GM19023 (cell line): ENCODE measurements at regions not wholly inside any gene's neighbourhood (a gene's known extent, or its start where the extent isn't known, plus 50 kb on each side); places are given as distances from the start of the nearest gene placed in this dataset.
"Not testable (repeated sequence)": the region's sequence is repeated elsewhere in the genome, so short reads cannot be mapped to it uniquely, and the experiment has no call there.

Experiments used
- ATAC-seq: cut with Tn5 transposase; IDR thresholded peaks from one replicate; pipeline ENCODE4 v1.9.1; 2021; ENCODE audit warnings: mild to moderate bottlenecking, moderate library complexity; ENCODE audit not compliant: unreplicated experiment

- ATAC-seq, result no peak
These were observed 98.4 kb upstream of the FRMD4A start for GRCh38 chr10:14429043-14429700.

GRCh38 chr10:14425034-14425433 is 94.3 kb upstream of the FRMD4A start:
- ATAC-seq, result no peak

- no peak for ATAC-seq
These were observed 92.5 kb upstream of the FRMD4A start for GRCh38 chr10:14423111-14423744.

- no peak for ATAC-seq
These were observed 91.7 kb upstream of the FRMD4A start for GRCh38 chr10:14422431-14422830.

GRCh38 chr10:14421941-14422340 is 91.2 kb upstream of the FRMD4A start:
- ATAC-seq, result no peak

- ATAC-seq, result not testable (repeated sequence)
These were observed 86.6 kb upstream of the FRMD4A start for GRCh38 chr10:14417336-14417735.

- ATAC-seq, result no peak
These were observed 85.6 kb upstream of the FRMD4A start for GRCh38 chr10:14416308-14416700.

- ATAC-seq, result no peak
These were observed 85.1 kb upstream of the FRMD4A start for GRCh38 chr10:14415676-14416307.

DNA sequence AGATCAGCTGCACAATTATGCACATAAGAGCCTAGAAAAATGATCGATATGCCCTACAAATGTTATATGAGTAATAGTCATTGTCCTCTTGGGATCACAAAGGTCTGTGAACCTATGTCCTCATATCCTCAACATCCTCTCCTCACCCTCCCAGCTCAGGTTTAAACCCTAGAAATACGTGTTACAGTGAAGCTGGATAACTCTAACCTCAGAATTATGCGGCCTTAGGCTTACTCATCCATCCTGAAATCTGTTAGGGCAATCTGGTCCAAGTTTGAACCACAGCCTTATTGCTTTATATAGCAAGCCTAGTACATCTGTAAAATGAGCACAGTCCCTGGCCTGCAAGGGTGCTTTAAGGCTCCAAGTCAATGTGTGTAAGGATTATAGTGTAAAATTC is 84.2 kb upstream of the FRMD4A start:
- no peak for ATAC-seq

- no peak for ATAC-seq
These were observed 82.8 kb upstream of the FRMD4A start for GRCh38 chr10:14413523-14413922.

GRCh38 chr10:14412624-14413023 is 81.9 kb upstream of the FRMD4A start:
- ATAC-seq, result no peak

DNA sequence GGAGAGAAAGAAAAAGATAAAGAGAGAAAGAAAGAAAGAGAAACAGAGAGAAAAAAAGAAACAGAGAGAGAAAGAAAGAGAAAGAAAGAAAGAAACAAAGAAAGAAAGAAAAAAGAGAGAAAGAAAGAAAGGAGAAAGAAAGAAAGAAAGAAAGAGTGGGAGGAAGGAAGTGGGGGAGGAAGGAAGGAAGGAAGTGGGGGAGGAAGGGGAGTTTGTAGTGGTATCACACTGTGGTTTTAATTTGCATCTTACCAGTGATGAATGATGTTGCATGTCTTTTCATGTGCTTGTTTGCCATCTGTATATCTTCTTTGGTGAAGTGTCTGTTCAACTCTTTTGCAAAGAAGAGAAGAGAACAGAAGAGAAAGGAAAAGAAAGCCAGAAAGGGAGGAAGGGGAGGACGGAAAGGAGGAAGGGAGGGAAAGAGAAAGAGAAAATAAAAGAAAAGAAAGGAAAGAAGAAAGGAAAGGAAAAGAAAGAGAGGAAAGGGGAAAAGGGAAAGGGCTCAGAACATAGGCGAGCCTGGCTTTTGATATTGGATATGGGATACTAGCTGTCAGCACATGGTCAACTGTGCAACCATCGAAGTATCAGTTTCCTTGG is 79.2 kb upstream of the FRMD4A start:
- no peak for ATAC-seq

DNA sequence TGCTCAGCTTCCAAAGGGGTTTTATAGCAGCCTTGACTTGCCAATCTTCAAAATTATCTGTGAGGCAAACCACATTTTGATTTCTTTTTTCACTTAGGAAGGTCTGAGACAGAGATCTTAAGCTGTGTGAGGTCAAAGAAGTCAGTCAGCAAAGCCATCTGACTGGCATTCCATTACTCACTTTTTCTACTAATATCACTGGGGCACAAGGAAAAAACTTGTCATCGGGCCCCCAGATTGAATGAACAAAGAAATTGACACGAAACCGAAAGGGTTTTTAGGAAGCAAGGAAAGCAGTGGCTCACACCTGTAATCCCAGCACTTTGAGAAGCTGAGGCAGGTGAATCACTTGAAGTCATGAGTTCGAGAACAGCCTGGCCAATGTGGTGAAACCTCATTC is 78.5 kb upstream of the FRMD4A start:
- no peak for ATAC-seq

GRCh38 chr10:14408139-14408538 is 77.4 kb upstream of the FRMD4A start:
- ATAC-seq, result no peak

GRCh38 chr10:14407567-14407966 is 76.8 kb upstream of the FRMD4A start:
- no peak for ATAC-seq

- ATAC-seq, result no peak
These were observed 74.6 kb upstream of the FRMD4A start for GRCh38 chr10:14405076-14406065.

DNA sequence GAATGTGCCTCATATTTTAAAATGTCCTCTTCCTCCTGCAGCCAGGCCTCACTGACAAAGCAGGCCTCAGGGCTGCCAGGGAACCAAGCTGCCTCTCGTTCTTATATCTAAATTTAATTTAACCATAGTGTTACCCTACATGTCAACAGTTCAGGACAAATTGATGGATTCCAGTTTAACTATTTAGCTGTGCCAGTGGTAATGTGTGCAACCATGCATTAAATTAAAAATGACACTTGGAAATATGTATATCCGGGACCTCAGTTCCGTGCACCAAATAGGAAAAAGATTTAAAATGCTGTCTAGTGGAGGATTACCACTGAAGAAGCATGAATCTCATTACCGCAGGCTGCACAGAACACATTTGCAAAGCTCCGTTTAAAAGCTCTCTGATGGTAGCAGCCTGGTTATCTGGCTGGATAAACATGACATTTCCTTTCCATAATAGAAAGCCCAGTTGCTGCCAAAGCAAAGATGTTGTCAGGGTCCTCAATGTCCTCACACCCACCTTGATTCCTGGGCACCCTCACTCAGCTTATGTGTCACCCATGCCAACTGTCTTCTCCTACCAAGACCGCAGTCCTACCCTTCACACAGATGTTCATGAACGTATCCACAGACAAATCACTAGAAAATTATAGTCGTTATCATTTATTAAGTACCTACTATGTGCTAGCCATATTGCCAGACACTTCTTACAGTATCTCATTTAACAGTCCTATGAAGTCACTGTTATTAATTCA is 73.3 kb upstream of the FRMD4A start:
- no peak for ATAC-seq

GRCh38 chr10:14403359-14403758 is 72.6 kb upstream of the FRMD4A start:
- ATAC-seq, result no peak

DNA sequence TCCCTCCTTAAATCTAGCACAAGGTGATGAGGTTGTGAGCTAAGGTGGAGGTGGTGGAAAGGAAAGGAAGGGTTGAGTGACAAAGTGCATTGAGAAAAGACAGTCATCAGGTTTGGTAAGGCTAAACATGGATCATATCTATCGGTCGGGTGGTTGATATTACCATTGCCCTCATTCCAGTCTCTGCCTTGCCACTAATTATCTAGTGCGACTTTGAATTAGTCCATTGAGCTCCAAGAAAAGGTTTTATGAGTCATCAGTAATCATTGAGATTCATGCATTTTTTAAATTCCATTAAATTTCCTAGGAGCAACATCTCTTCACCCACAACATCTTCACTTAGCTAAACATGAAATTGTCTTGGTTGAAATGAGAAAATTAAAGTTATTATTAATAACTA is 68.9 kb upstream of the FRMD4A start:
- ATAC-seq, result no peak

DNA sequence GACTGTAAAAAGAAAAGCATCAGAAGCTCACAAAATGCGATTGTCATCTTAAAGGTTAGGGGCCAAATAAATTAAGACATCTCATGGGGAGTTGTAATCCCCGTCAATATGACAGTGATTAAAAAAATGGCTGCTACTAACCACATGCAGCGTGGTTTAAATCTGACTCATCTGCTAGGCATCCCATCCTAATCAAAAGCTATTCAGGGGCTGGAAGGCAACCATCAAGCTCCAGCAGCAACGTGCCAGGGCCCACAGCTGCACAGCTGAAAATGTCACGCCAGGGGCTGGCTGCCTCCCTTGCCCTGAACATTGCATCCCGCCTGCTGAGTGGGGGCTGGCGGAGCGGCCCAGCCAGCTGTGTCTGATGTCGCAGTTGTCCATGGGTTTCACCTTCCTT is 66.3 kb upstream of the FRMD4A start:
- no peak for ATAC-seq
